Activated naive CD4-positive, alpha-beta T cell treated with anti-CD3 and anti-CD28 coated beads, Interleukin-2, amount 10 ng/mL, durations not matched to agents 7 days and 5 days (primary cell): ENCODE measurements at regions not wholly inside any gene's neighbourhood (a gene's known extent, or its start where the extent isn't known, plus 50 kb on each side); places are given as distances from the start of the nearest gene placed in this dataset.

Experiments
- CTCF ChIA-PET: fragments of 350-600 bp; sonication (Branson Sonifier 250); formaldehyde crosslinking; loops from one replicate; lab custom pipeline; 2021; ENCODE audit warnings: antibody characterized with exemption; lab: Charles Lee
- DNase-seq: peaks from one replicate; pipeline ENCODE4 v3.0.0-alpha.2; 2020
- H3K27ac Mint-ChIP-seq: one replicate; pipeline ENCODE4 v1.8.0; 2021; ENCODE audit warnings: mild to moderate bottlenecking, moderate library complexity, mixed read lengths
- H3K27me3 Mint-ChIP-seq: one replicate; pipeline ENCODE4 v1.8.0; 2021; ENCODE audit warnings: mild to moderate bottlenecking, mixed read lengths
- H3K36me3 Mint-ChIP-seq: one replicate; pipeline ENCODE4 v1.8.0; 2021; ENCODE audit warnings: mixed read lengths
- H3K4me1 Mint-ChIP-seq: one replicate; pipeline ENCODE4 v1.8.0; 2021; ENCODE audit warnings: mixed read lengths
- H3K4me3 Mint-ChIP-seq: one replicate; pipeline ENCODE4 v1.8.0; 2021; ENCODE audit warnings: mild to moderate bottlenecking, moderate library complexity, mixed read lengths
- H3K9me3 Mint-ChIP-seq: one replicate; pipeline ENCODE4 v1.8.0; 2021; ENCODE audit warnings: mixed read lengths

- no peaks in the 10 kb centered on the region for H3K9me3 Mint-ChIP-seq
- no peak overlapping the region for H3K4me3 Mint-ChIP-seq
- H3K4me1 Mint-ChIP-seq, result no peaks in the 10 kb centered on the region
- no peaks in the 10 kb centered on the region for H3K27me3 Mint-ChIP-seq
- no peaks in the 10 kb centered on the region for H3K36me3 Mint-ChIP-seq
- no peak for DNase-seq
- H3K27ac Mint-ChIP-seq, result no peak overlapping the region
- CTCF ChIA-PET, result no interaction called here
These were observed 432.1 kb upstream of the TEX13C start for GRCh38 chrX:124887572-124887971.

- CTCF ChIA-PET, result no interaction called here
- Mint-ChIP-seq H3K9me3 (no peaks in the 10 kb centered on the region), H3K27ac (no peak overlapping the region), H3K27me3 (no peaks in the 10 kb centered on the region), H3K4me1 (no peaks in the 10 kb centered on the region), H3K4me3 (no peak overlapping the region), H3K36me3 (no peaks in the 10 kb centered on the region)
- DNase-seq, result no peak
These were observed 423.7 kb upstream of the TEX13C start for GRCh38 chrX:124895947-124896346.

GRCh38 chrX:124902953-124903352 lies 416.7 kb upstream of the TEX13C start:
- Mint-ChIP-seq H3K27me3 (no peaks in the 10 kb centered on the region), H3K4me3 (no peak overlapping the region), H3K4me1 (no peaks in the 10 kb centered on the region), H3K9me3 (no peaks in the 10 kb centered on the region), H3K27ac (no peak overlapping the region), H3K36me3 (no peaks in the 10 kb centered on the region)
- DNase-seq, result no peak
- CTCF ChIA-PET, result no interaction called here

- no peaks in the 10 kb centered on the region for H3K36me3 Mint-ChIP-seq
- no peaks in the 10 kb centered on the region for H3K4me1 Mint-ChIP-seq
These were observed 409.1 kb upstream of the TEX13C start for GRCh38 chrX:124910611-124911010.

GRCh38 chrX:124917011-124917410 lies 402.7 kb upstream of the TEX13C start:
- no peak for DNase-seq
- CTCF ChIA-PET, result no interaction called here
- H3K27me3 Mint-ChIP-seq, result no peaks in the 10 kb centered on the region
- H3K27ac Mint-ChIP-seq, result no peak overlapping the region
- no peaks in the 10 kb centered on the region for H3K36me3 Mint-ChIP-seq
- no peaks in the 10 kb centered on the region for H3K9me3 Mint-ChIP-seq
- H3K4me1 Mint-ChIP-seq, result no peaks in the 10 kb centered on the region
- H3K4me3 Mint-ChIP-seq, result no peak overlapping the region

More at GRCh38 chrX:124910611-124911010, 409.1 kb upstream of the TEX13C start:
- CTCF ChIA-PET, result no interaction called here
- no peak overlapping the region for H3K27ac Mint-ChIP-seq
- DNase-seq, result no peak
- H3K27me3 Mint-ChIP-seq, result no peaks in the 10 kb centered on the region
- no peak overlapping the region for H3K4me3 Mint-ChIP-seq
- no peaks in the 10 kb centered on the region for H3K9me3 Mint-ChIP-seq

- CTCF ChIA-PET, result no interaction called here
- H3K4me3 Mint-ChIP-seq, result no peak overlapping the region
These were observed 394.0 kb upstream of the TEX13C start for GRCh38 chrX:124925681-124926080.

GRCh38 chrX:124931241-124931640 lies 388.4 kb upstream of the TEX13C start:
- CTCF ChIA-PET, result no interaction called here
- no peaks in the 10 kb centered on the region for H3K9me3 Mint-ChIP-seq
- no peaks in the 10 kb centered on the region for H3K27me3 Mint-ChIP-seq
- no peak overlapping the region for H3K4me3 Mint-ChIP-seq
- no peak overlapping the region for H3K27ac Mint-ChIP-seq
- H3K4me1 Mint-ChIP-seq, result no peaks in the 10 kb centered on the region
- no peak for DNase-seq
- no peaks in the 10 kb centered on the region for H3K36me3 Mint-ChIP-seq

More at GRCh38 chrX:124925681-124926080, 394.0 kb upstream of the TEX13C start:
- H3K27me3 Mint-ChIP-seq, result no peaks in the 10 kb centered on the region
- H3K9me3 Mint-ChIP-seq, result no peaks in the 10 kb centered on the region
- no peak overlapping the region for H3K27ac Mint-ChIP-seq
- DNase-seq, result no peak
- H3K4me1 Mint-ChIP-seq, result peaks cover 2% of the 10 kb centered on the region
- H3K36me3 Mint-ChIP-seq, result no peaks in the 10 kb centered on the region

- no peak overlapping the region for H3K27ac Mint-ChIP-seq
These were observed 387.7 kb upstream of the TEX13C start for GRCh38 chrX:124931958-124932357.

GRCh38 chrX:124938715-124939114 lies 381.0 kb upstream of the TEX13C start:
- Mint-ChIP-seq H3K9me3 (no peaks in the 10 kb centered on the region), H3K27ac (no peak overlapping the region), H3K4me1 (no peaks in the 10 kb centered on the region), H3K27me3 (no peaks in the 10 kb centered on the region), H3K4me3 (no peak overlapping the region), H3K36me3 (no peaks in the 10 kb centered on the region)
- CTCF ChIA-PET, result no interaction called here
- DNase-seq, result no peak

More at GRCh38 chrX:124931958-124932357, 387.7 kb upstream of the TEX13C start:
- DNase-seq, result no peak
- H3K36me3 Mint-ChIP-seq, result no peaks in the 10 kb centered on the region
- CTCF ChIA-PET, result no interaction called here
- no peak overlapping the region for H3K4me3 Mint-ChIP-seq
- H3K27me3 Mint-ChIP-seq, result no peaks in the 10 kb centered on the region
- no peaks in the 10 kb centered on the region for H3K9me3 Mint-ChIP-seq
- H3K4me1 Mint-ChIP-seq, result no peaks in the 10 kb centered on the region

GRCh38 chrX:124940531-124940930 lies 379.1 kb upstream of the TEX13C start:
- no peak overlapping the region for H3K4me3 Mint-ChIP-seq
- CTCF ChIA-PET, result no interaction called here
- no peak overlapping the region for H3K27ac Mint-ChIP-seq
- no peak for DNase-seq
- H3K27me3 Mint-ChIP-seq, result no peaks in the 10 kb centered on the region
- H3K9me3 Mint-ChIP-seq, result no peaks in the 10 kb centered on the region
- H3K36me3 Mint-ChIP-seq, result no peaks in the 10 kb centered on the region
- H3K4me1 Mint-ChIP-seq, result no peaks in the 10 kb centered on the region

GRCh38 chrX:124954402-124954801 lies 365.3 kb upstream of the TEX13C start:
- Mint-ChIP-seq H3K27me3 (no peaks in the 10 kb centered on the region), H3K4me3 (no peak overlapping the region), H3K9me3 (no peaks in the 10 kb centered on the region), H3K27ac (no peak overlapping the region), H3K4me1 (no peaks in the 10 kb centered on the region), H3K36me3 (no peaks in the 10 kb centered on the region)
- CTCF ChIA-PET, result no interaction called here
- DNase-seq, result no peak

- H3K4me3 Mint-ChIP-seq, result no peak overlapping the region
- no peaks in the 10 kb centered on the region for H3K27me3 Mint-ChIP-seq
- H3K4me1 Mint-ChIP-seq, result no peaks in the 10 kb centered on the region
- H3K9me3 Mint-ChIP-seq, result no peaks in the 10 kb centered on the region
- CTCF ChIA-PET, result no interaction called here
- no peak for DNase-seq
- H3K27ac Mint-ChIP-seq, result no peak overlapping the region
- H3K36me3 Mint-ChIP-seq, result no peaks in the 10 kb centered on the region
These were observed 359.2 kb upstream of the TEX13C start for GRCh38 chrX:124960454-124960853.

GRCh38 chrX:124963717-124964116 lies 356.0 kb upstream of the TEX13C start, which contains the start of gene TENM1:
TSS of gene TENM1 (minus strand) at chrX:124963817.
- Mint-ChIP-seq H3K9me3 (no peaks in the 10 kb centered on the region), H3K27me3 (no peaks in the 10 kb centered on the region), H3K27ac (no peak within 1 kb of the TSS), H3K4me3 (no peak within 1 kb of the TSS), H3K4me1 (no peaks in the 10 kb centered on the region), H3K36me3 (no peaks in the 10 kb centered on the region)
- DNase-seq, result no peak
- CTCF ChIA-PET, result no interaction called here

GRCh38 chrX:124975456-124975855 lies 344.2 kb upstream of the TEX13C start:
- no peaks in the 10 kb centered on the region for H3K27me3 Mint-ChIP-seq
- no peak overlapping the region for H3K4me3 Mint-ChIP-seq
- no peaks in the 10 kb centered on the region for H3K9me3 Mint-ChIP-seq
- H3K36me3 Mint-ChIP-seq, result no peaks in the 10 kb centered on the region
- DNase-seq, result no peak
- H3K27ac Mint-ChIP-seq, result no peak overlapping the region
- CTCF ChIA-PET, result no interaction called here
- no peaks in the 10 kb centered on the region for H3K4me1 Mint-ChIP-seq

- no peak for DNase-seq
- Mint-ChIP-seq H3K4me3 (no peak overlapping the region), H3K27me3 (no peaks in the 10 kb centered on the region), H3K4me1 (no peaks in the 10 kb centered on the region), H3K27ac (no peak overlapping the region), H3K36me3 (no peaks in the 10 kb centered on the region), H3K9me3 (no peaks in the 10 kb centered on the region)
- CTCF ChIA-PET, result no interaction called here
These were observed 338.3 kb upstream of the TEX13C start for GRCh38 chrX:124981420-124981819.
